ENCODE measurements at regions not wholly inside any gene's neighbourhood (a gene's known extent, or its start where the extent isn't known, plus 50 kb on each side); places are given as distances from the start of the nearest gene placed in this dataset.
"Not testable (repeated sequence)": the region's sequence is repeated elsewhere in the genome, so short reads cannot be mapped to it uniquely, and the experiment has no call there.

- H3K4me1 Mint-ChIP-seq (ENCODE audit: low read depth); H3K36me3 Mint-ChIP-seq (ENCODE audit: low read depth); H3K27ac Mint-ChIP-seq; H3K9me3 Mint-ChIP-seq; intact Hi-C loops (cut with micrococcal nuclease); DNase-seq (ENCODE audit: low spot score); H3K4me3 Mint-ChIP-seq; H3K27me3 Mint-ChIP-seq (ENCODE audit: insufficient read depth): not testable (repeated sequence)
Measured at GRCh38 chr1:120525386-120525785, 110.6 kb downstream of the NBPF8 start.

GRCh38 chr1:120529475-120530089 is 114.7 kb downstream of the NBPF8 start:
- intact Hi-C loops (cut with micrococcal nuclease); H3K36me3 Mint-ChIP-seq (ENCODE audit: low read depth); H3K9me3 Mint-ChIP-seq; H3K4me3 Mint-ChIP-seq; H3K27me3 Mint-ChIP-seq (ENCODE audit: insufficient read depth); DNase-seq (ENCODE audit: low spot score); H3K27ac Mint-ChIP-seq: not testable (repeated sequence)
- H3K4me1 Mint-ChIP-seq (ENCODE audit: low read depth): peaks cover 10% of the 10 kb centered on the region

GRCh38 chr1:120531455-120531854 is 116.6 kb downstream of the NBPF8 start:
- H3K4me3 Mint-ChIP-seq; DNase-seq (ENCODE audit: low spot score); intact Hi-C loops (cut with micrococcal nuclease); H3K27me3 Mint-ChIP-seq (ENCODE audit: insufficient read depth); H3K27ac Mint-ChIP-seq; H3K36me3 Mint-ChIP-seq (ENCODE audit: low read depth); H3K9me3 Mint-ChIP-seq: not testable (repeated sequence)
- H3K4me1 Mint-ChIP-seq (ENCODE audit: low read depth): peaks cover 16% of the 10 kb centered on the region

GRCh38 chr1:120534361-120535047 is 119.7 kb downstream of the NBPF8 start:
- H3K4me3 Mint-ChIP-seq: peak overlapping the region; percentile 72
- H3K27me3 Mint-ChIP-seq (ENCODE audit: insufficient read depth); DNase-seq (ENCODE audit: low spot score); H3K9me3 Mint-ChIP-seq; H3K36me3 Mint-ChIP-seq (ENCODE audit: low read depth); intact Hi-C loops (cut with micrococcal nuclease): not testable (repeated sequence)
- H3K4me1 Mint-ChIP-seq (ENCODE audit: low read depth): peaks cover 16% of the 10 kb centered on the region
- peak overlapping the region; percentile 95 for H3K27ac Mint-ChIP-seq

GRCh38 chr1:120535052-120535451 is 120.2 kb downstream of the NBPF8 start:
- Mint-ChIP-seq H3K4me3 (peak overlapping the region; percentile 72), H3K27ac (peak overlapping the region; percentile 95), H3K4me1 (ENCODE audit: low read depth) (peaks cover 16% of the 10 kb centered on the region)
- H3K27me3 Mint-ChIP-seq (ENCODE audit: insufficient read depth); H3K36me3 Mint-ChIP-seq (ENCODE audit: low read depth); intact Hi-C loops (cut with micrococcal nuclease); DNase-seq (ENCODE audit: low spot score); H3K9me3 Mint-ChIP-seq: not testable (repeated sequence)

GRCh38 chr1:120541394-120541793 is 126.6 kb downstream of the NBPF8 start:
- H3K27me3 Mint-ChIP-seq (ENCODE audit: insufficient read depth); H3K4me3 Mint-ChIP-seq; H3K27ac Mint-ChIP-seq; H3K4me1 Mint-ChIP-seq (ENCODE audit: low read depth); intact Hi-C loops (cut with micrococcal nuclease); DNase-seq (ENCODE audit: low spot score); H3K36me3 Mint-ChIP-seq (ENCODE audit: low read depth); H3K9me3 Mint-ChIP-seq: not testable (repeated sequence)

- H3K4me1 Mint-ChIP-seq (ENCODE audit: low read depth); H3K4me3 Mint-ChIP-seq; H3K27me3 Mint-ChIP-seq (ENCODE audit: insufficient read depth); DNase-seq (ENCODE audit: low spot score); H3K9me3 Mint-ChIP-seq; H3K27ac Mint-ChIP-seq; intact Hi-C loops (cut with micrococcal nuclease); H3K36me3 Mint-ChIP-seq (ENCODE audit: low read depth): not testable (repeated sequence)
Measured at GRCh38 chr1:120542365-120542764, 127.5 kb downstream of the NBPF8 start.

GRCh38 chr1:120542940-120543339 is 128.1 kb downstream of the NBPF8 start:
- H3K27me3 Mint-ChIP-seq (ENCODE audit: insufficient read depth); H3K27ac Mint-ChIP-seq; H3K9me3 Mint-ChIP-seq; H3K4me3 Mint-ChIP-seq; H3K36me3 Mint-ChIP-seq (ENCODE audit: low read depth); intact Hi-C loops (cut with micrococcal nuclease); DNase-seq (ENCODE audit: low spot score); H3K4me1 Mint-ChIP-seq (ENCODE audit: low read depth): not testable (repeated sequence)

GRCh38 chr1:120544434-120544833 is 129.6 kb downstream of the NBPF8 start:
- H3K27me3 Mint-ChIP-seq (ENCODE audit: insufficient read depth); H3K4me3 Mint-ChIP-seq; H3K4me1 Mint-ChIP-seq (ENCODE audit: low read depth); H3K9me3 Mint-ChIP-seq; H3K36me3 Mint-ChIP-seq (ENCODE audit: low read depth); H3K27ac Mint-ChIP-seq; intact Hi-C loops (cut with micrococcal nuclease): not testable (repeated sequence)
- peak; percentile 72 for DNase-seq (ENCODE audit: low spot score)

- H3K27me3 Mint-ChIP-seq (ENCODE audit: insufficient read depth); H3K9me3 Mint-ChIP-seq; H3K4me1 Mint-ChIP-seq (ENCODE audit: low read depth); intact Hi-C loops (cut with micrococcal nuclease); H3K27ac Mint-ChIP-seq; H3K4me3 Mint-ChIP-seq; H3K36me3 Mint-ChIP-seq (ENCODE audit: low read depth); DNase-seq (ENCODE audit: low spot score): not testable (repeated sequence)
Measured at GRCh38 chr1:120550335-120550734, 135.5 kb downstream of the NBPF8 start.

GRCh38 chr1:120552190-120552589 is 137.4 kb downstream of the NBPF8 start:
- intact Hi-C loops (cut with micrococcal nuclease); H3K27me3 Mint-ChIP-seq (ENCODE audit: insufficient read depth); DNase-seq (ENCODE audit: low spot score); H3K4me1 Mint-ChIP-seq (ENCODE audit: low read depth); H3K36me3 Mint-ChIP-seq (ENCODE audit: low read depth); H3K4me3 Mint-ChIP-seq; H3K27ac Mint-ChIP-seq; H3K9me3 Mint-ChIP-seq: not testable (repeated sequence)

GRCh38 chr1:120557605-120558302 is 142.9 kb downstream of the NBPF8 start:
- intact Hi-C loops (cut with micrococcal nuclease); DNase-seq (ENCODE audit: low spot score); H3K27me3 Mint-ChIP-seq (ENCODE audit: insufficient read depth): not testable (repeated sequence)

GRCh38 chr1:120558303-120559060 is 143.6 kb downstream of the NBPF8 start:
- H3K4me3 Mint-ChIP-seq: peak overlapping the region; percentile 78
- H3K9me3 Mint-ChIP-seq; H3K36me3 Mint-ChIP-seq (ENCODE audit: low read depth); intact Hi-C loops (cut with micrococcal nuclease); H3K27me3 Mint-ChIP-seq (ENCODE audit: insufficient read depth); H3K4me1 Mint-ChIP-seq (ENCODE audit: low read depth): not testable (repeated sequence)
- peak; percentile 62 for DNase-seq (ENCODE audit: low spot score)
- H3K27ac Mint-ChIP-seq: peak overlapping the region; percentile 48

More at GRCh38 chr1:120557605-120558302, 142.9 kb downstream of the NBPF8 start:
- H3K27ac Mint-ChIP-seq; H3K36me3 Mint-ChIP-seq (ENCODE audit: low read depth); H3K9me3 Mint-ChIP-seq; H3K4me1 Mint-ChIP-seq (ENCODE audit: low read depth): not testable (repeated sequence)
- peak overlapping the region; percentile 83 for H3K4me3 Mint-ChIP-seq
